ENCODE measurements at regions not wholly inside any gene's neighbourhood (a gene's known extent, or its start where the extent isn't known, plus 50 kb on each side); places are given as distances from the start of the nearest gene placed in this dataset.

DNA sequence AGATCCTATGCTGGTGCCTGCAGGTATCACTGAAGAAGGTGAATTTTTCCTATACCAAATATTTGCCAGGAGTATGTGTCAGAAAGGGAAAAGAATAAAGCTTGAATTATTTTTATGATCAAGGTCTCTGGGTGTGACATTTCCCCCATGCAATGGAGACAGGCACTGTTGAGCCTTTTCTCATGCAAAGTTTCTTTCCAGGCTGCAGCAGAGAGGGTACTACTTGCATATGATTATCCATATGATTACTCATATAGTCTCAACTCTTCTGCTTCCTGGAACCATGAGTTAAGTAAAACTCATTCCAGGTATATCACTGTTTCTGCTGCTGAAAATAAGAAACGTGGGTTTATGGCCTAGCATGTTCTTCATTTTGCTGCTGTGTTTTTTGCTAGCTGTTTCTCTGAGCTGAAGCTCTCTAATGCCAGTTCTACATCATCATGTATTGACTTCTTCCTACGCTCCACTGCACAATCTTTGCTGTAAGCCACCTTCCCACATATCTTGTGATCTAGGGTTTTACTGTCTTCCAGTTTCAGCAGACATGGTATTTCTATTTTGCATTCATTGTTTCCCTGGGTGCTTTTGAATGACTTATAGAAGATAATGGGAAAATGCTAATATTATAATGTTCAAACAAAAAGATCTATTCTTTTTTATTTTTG lies 278.7 kb upstream of the GPC6 start:
- TF ChIP-seq, protein P1, sequence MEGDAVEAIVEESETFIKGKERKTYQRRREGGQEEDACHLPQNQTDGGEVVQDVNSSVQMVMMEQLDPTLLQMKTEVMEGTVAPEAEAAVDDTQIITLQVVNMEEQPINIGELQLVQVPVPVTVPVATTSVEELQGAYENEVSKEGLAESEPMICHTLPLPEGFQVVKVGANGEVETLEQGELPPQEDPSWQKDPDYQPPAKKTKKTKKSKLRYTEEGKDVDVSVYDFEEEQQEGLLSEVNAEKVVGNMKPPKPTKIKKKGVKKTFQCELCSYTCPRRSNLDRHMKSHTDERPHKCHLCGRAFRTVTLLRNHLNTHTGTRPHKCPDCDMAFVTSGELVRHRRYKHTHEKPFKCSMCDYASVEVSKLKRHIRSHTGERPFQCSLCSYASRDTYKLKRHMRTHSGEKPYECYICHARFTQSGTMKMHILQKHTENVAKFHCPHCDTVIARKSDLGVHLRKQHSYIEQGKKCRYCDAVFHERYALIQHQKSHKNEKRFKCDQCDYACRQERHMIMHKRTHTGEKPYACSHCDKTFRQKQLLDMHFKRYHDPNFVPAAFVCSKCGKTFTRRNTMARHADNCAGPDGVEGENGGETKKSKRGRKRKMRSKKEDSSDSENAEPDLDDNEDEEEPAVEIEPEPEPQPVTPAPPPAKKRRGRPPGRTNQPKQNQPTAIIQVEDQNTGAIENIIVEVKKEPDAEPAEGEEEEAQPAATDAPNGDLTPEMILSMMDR (conservative IDR thresholded peaks at IDR 0.05), result no peak
- no peak for TF ChIP-seq EZH2 (IDR thresholded peaks at IDR 0.05; ENCODE audit: low read depth)
